Activated B cell treated with CpG ODN at 0.5 μM for 24 hours (primary cell): ENCODE measurements at regions not wholly inside any gene's neighbourhood (a gene's known extent, or its start where the extent isn't known, plus 50 kb on each side); places are given as distances from the start of the nearest gene placed in this dataset.

Experiments
- ATAC-seq: fragments of 200-7000 bp; cut with Tn5 transposase; one replicate; pipeline ENCODE4 v1.10.0; 2021; ENCODE audit warnings: low read depth, mild to moderate bottlenecking, moderate library complexity
- CTCF ChIA-PET: fragments of 350-600 bp; sonication (Branson Sonifier 250); formaldehyde crosslinking; loops from one replicate; lab custom pipeline; 2021; ENCODE audit warnings: antibody characterized with exemption; lab: Charles Lee
- POLR2A ChIA-PET: fragments of 350-600 bp; sonication (Branson Sonifier 250); formaldehyde crosslinking; loops from one replicate; lab custom pipeline; 2021; ENCODE audit warnings: antibody characterized with exemption; lab: Charles Lee
- DNase-seq: peaks from one replicate; pipeline ENCODE4 v3.0.0; 2022
- H3K27ac Mint-ChIP-seq: one replicate; pipeline ENCODE4 v1.8.0; 2020; ENCODE audit warnings: mixed read lengths
- H3K27me3 Mint-ChIP-seq: one replicate; pipeline ENCODE4 v1.8.0; 2021; ENCODE audit warnings: mixed read lengths
- H3K36me3 Mint-ChIP-seq: one replicate; pipeline ENCODE4 v1.8.0; 2021; ENCODE audit warnings: low read depth, mixed read lengths
- H3K4me1 Mint-ChIP-seq: one replicate; pipeline ENCODE4 v1.8.0; 2021; ENCODE audit warnings: mixed read lengths
- H3K4me3 Mint-ChIP-seq: one replicate; pipeline ENCODE4 v1.8.0; 2020; ENCODE audit warnings: mild to moderate bottlenecking, mixed read lengths
- H3K9me3 Mint-ChIP-seq: one replicate; pipeline ENCODE4 v1.8.0; 2020; ENCODE audit warnings: mixed read lengths
- intact Hi-C: fragments of 100-400 bp; cut with micrococcal nuclease; formaldehyde crosslinking; loops from one replicate; pipeline ENCODE4 v1.15.1; 2024
- TF ChIP-seq, protein P1 (sequence below): fragments of 200-600 bp; IDR thresholded peaks from one replicate; pipeline ENCODE4 v1.8.0; 2022; ENCODE audit warnings: antibody characterized with exemption, mild to moderate bottlenecking

GRCh38 chr9:693201-694091 is 148.1 kb upstream of the DMRT1 start:
- Mint-ChIP-seq H3K27ac (no peak overlapping the region), H3K9me3 (no peaks in the 10 kb centered on the region), H3K4me1 (peaks cover 3% of the 10 kb centered on the region), H3K27me3 (peaks cover 3% of the 10 kb centered on the region), H3K36me3 (no peaks in the 10 kb centered on the region), H3K4me3 (no peak overlapping the region)
- CTCF ChIA-PET, result no interaction called here
- ATAC-seq, result no peak
- POLR2A ChIA-PET, result no interaction called here
- intact Hi-C loops, result no loop called here
- TF ChIP-seq, protein P1, sequence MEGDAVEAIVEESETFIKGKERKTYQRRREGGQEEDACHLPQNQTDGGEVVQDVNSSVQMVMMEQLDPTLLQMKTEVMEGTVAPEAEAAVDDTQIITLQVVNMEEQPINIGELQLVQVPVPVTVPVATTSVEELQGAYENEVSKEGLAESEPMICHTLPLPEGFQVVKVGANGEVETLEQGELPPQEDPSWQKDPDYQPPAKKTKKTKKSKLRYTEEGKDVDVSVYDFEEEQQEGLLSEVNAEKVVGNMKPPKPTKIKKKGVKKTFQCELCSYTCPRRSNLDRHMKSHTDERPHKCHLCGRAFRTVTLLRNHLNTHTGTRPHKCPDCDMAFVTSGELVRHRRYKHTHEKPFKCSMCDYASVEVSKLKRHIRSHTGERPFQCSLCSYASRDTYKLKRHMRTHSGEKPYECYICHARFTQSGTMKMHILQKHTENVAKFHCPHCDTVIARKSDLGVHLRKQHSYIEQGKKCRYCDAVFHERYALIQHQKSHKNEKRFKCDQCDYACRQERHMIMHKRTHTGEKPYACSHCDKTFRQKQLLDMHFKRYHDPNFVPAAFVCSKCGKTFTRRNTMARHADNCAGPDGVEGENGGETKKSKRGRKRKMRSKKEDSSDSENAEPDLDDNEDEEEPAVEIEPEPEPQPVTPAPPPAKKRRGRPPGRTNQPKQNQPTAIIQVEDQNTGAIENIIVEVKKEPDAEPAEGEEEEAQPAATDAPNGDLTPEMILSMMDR, result no peak
- DNase-seq, result no peak

GRCh38 chr9:694092-694402 is 147.4 kb upstream of the DMRT1 start:
- TF ChIP-seq, protein P1, result no peak
- Mint-ChIP-seq H3K4me3 (no peak overlapping the region), H3K4me1 (no peaks in the 10 kb centered on the region), H3K9me3 (no peaks in the 10 kb centered on the region), H3K36me3 (no peaks in the 10 kb centered on the region), H3K27me3 (peaks cover 3% of the 10 kb centered on the region), H3K27ac (no peak overlapping the region)
- intact Hi-C loops, result no loop called here
- DNase-seq (no peak), ATAC-seq (no peak)
- ChIA-PET CTCF (no interaction called here), POLR2A (no interaction called here)

GRCh38 chr9:694403-695154 is 146.9 kb upstream of the DMRT1 start:
- ChIA-PET POLR2A (no interaction called here), CTCF (no interaction called here)
- Mint-ChIP-seq H3K4me1 (no peaks in the 10 kb centered on the region), H3K9me3 (no peaks in the 10 kb centered on the region), H3K27ac (no peak overlapping the region), H3K4me3 (no peak overlapping the region), H3K36me3 (no peaks in the 10 kb centered on the region), H3K27me3 (peaks cover 3% of the 10 kb centered on the region)
- ATAC-seq (no peak), DNase-seq (no peak)
- TF ChIP-seq, protein P1, result no peak
- intact Hi-C loops, result no loop called here

DNA sequence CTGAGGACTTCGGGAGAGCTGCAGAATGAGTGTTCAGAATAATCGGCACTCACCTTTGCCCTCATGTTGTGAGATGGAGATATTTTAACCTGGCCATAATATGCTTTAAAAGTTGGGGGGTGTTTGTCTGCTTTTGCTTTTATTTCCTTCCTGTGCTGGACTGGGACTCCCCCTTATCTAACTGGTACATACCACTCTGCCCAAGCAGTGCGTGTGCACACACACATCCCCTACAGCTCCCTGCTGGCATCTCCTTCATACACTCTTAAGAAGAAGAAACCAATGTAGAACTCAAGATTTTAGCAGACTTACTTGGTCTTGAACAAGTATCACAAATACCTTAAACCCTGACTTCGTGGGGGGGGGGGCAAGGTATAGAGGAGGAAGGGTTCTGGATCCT is 146.2 kb upstream of the DMRT1 start:
- H3K4me3 Mint-ChIP-seq, result no peak overlapping the region
- ATAC-seq, result no peak
- intact Hi-C loops, result no loop called here
- POLR2A ChIA-PET, result no interaction called here
- TF ChIP-seq, protein P1, result no peak
- no peaks in the 10 kb centered on the region for H3K9me3 Mint-ChIP-seq
- no peaks in the 10 kb centered on the region for H3K4me1 Mint-ChIP-seq
- H3K36me3 Mint-ChIP-seq, result no peaks in the 10 kb centered on the region
- H3K27me3 Mint-ChIP-seq, result peaks cover 3% of the 10 kb centered on the region
- H3K27ac Mint-ChIP-seq, result no peak overlapping the region
- no peak for DNase-seq
- CTCF ChIA-PET, result no interaction called here
